Thyroid gland (tissue), 4 donors: ENCODE measurements at regions not wholly inside any gene's neighbourhood (a gene's known extent, or its start where the extent isn't known, plus 50 kb on each side); places are given as distances from the start of the nearest gene placed in this dataset.

Source experiments
- POLR2A ChIP-seq, 2 donors: fragments of 450-650 bp; IDR thresholded peaks; one replicate each; pipeline ENCODE4 v1.6.1; 2017; ENCODE audit warnings: antibody characterized with exemption in 2 of 2, mild to moderate bottlenecking in 2 of 2, moderate library complexity in 1 of 2
- TF ChIP-seq, protein P1 (sequence below), 6 experiments: fragments of 200-600 bp in 3 of 6; fragments of 450-650 bp in 3 of 6; sonication (generic) in 3 of 6; IDR thresholded peaks; one replicate each; pipeline ENCODE4 v1.5.1; 2016 to 2019; ENCODE audit warnings: antibody characterized with exemption in 6 of 6, mild to moderate bottlenecking in 2 of 6, inconsistent platforms in 1 of 6, moderate library complexity in 1 of 6

DNA sequence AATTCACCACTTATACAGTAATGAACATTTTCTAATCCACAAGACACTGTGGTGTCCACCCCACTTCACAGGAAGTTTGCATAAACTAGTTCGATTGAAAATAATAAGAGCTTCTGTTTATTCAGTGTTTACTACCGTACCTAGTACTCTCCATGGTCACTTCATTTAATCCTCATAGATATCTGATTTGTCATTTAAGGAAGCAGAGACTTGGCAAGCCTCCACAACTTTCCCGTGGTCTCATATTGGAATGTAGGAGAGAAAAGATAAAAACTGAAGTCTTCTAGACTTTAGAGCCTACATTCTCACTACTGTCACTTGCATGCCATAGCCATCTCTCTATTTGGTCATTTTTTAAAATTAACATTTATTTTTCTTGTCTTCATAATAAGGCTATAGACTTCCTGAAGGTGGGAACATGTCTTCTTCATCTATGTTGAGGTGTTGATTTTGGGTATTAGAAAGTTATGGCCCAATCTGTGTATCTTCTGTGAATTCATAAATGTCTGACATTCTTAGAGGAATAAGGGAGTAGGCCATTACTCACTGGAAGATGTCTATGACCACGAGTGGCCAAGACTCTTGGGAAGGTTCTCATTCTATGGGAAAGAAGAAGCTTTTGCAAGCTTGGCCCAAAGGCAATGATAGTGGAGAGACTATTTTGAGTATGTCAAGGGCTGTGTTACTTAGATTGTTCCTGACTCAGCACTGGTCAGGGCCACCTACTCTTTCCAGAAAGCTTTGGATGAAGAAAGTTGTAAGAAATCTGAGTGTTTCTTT, 423.7 kb downstream of the LRIG3 start:
- TF ChIP-seq, protein P1, sequence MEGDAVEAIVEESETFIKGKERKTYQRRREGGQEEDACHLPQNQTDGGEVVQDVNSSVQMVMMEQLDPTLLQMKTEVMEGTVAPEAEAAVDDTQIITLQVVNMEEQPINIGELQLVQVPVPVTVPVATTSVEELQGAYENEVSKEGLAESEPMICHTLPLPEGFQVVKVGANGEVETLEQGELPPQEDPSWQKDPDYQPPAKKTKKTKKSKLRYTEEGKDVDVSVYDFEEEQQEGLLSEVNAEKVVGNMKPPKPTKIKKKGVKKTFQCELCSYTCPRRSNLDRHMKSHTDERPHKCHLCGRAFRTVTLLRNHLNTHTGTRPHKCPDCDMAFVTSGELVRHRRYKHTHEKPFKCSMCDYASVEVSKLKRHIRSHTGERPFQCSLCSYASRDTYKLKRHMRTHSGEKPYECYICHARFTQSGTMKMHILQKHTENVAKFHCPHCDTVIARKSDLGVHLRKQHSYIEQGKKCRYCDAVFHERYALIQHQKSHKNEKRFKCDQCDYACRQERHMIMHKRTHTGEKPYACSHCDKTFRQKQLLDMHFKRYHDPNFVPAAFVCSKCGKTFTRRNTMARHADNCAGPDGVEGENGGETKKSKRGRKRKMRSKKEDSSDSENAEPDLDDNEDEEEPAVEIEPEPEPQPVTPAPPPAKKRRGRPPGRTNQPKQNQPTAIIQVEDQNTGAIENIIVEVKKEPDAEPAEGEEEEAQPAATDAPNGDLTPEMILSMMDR (IDR thresholded peaks at IDR 0.05) = no peak
- TF ChIP-seq POLR2A (IDR thresholded peaks at IDR 0.05) = no peak
